Lower leg skin (tissue), 3 donors: ENCODE measurements at regions not wholly inside any gene's neighbourhood (a gene's known extent, or its start where the extent isn't known, plus 50 kb on each side); places are given as distances from the start of the nearest gene placed in this dataset.

Source experiments
- CTCF ChIP-seq, 3 donors: fragments of 450-650 bp; IDR thresholded peaks; one replicate each; pipeline ENCODE4 v1.5.1; 2016; ENCODE audit warnings: antibody characterized with exemption in 3 of 3, mild to moderate bottlenecking in 3 of 3, moderate library complexity in 2 of 3
- POLR2A ChIP-seq, 2 donors: fragments of 450-650 bp; IDR thresholded peaks; one replicate each; pipeline ENCODE4 v1.6.1; 2016 to 2017; ENCODE audit warnings: antibody characterized with exemption in 2 of 2, mild to moderate bottlenecking in 1 of 2, moderate library complexity in 1 of 2

DNA sequence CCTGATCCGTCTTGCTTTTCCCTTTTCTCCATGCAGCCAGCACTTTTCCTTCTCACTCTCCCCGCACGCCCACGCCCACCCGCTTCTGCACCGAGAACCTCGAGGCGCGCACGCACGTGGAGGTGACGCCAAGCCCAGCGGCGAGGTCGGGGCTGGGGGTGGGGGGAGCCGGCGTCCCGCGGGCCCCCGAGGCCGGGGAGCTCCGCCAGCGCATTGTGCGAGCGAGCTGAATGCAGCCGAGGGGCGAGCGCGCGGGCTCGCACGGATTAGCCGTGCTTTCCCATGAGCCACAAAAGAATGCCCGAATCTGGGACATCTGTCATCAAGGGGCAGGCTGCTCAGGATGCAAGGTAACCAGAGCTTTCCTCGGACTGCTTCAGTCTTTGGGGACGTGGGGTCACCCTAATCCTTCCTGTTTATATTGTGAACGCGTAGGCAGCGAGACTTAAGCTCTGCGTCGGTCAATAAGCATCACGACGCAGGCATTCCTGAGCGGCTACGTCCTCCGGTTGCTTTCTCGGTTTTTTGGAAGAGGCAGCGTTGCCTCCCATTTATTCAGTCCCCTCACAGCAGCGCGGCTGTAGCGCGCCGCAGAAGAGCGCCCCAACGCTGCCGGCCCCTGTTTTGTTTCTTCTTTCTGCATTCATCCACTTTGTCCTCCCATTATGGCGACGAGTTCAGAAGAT lies 67.3 kb upstream of the AKT3 start:
- no peak for TF ChIP-seq CTCF (IDR thresholded peaks at IDR 0.05)
- no peak for TF ChIP-seq POLR2A (IDR thresholded peaks at IDR 0.05)
